GM12878 (cell line): ENCODE measurements at regions not wholly inside any gene's neighbourhood (a gene's known extent, or its start where the extent isn't known, plus 50 kb on each side); places are given as distances from the start of the nearest gene placed in this dataset.

Source experiments
- ATAC-seq: fragments of 200-7000 bp; cut with Tn5 transposase; 3 replicates; pipeline ENCODE4 v1.9.1; 2020; ENCODE audit warnings: mild to moderate bottlenecking, moderate library complexity
- BruUV-seq: library from RNA; stranded (reverse); fragments of 400-500 nt; replicated peaks from 2 replicates; lab custom pipeline; 2021; lab: Mats Ljungman, UMichigan
- CTCF ChIA-PET: fragments of 300-600 bp; sonication (Branson Sonifier 250); formaldehyde crosslinking; extraction: SDS; loops from one replicate; lab custom pipeline; 2021; ENCODE audit warnings: inconsistent platforms; lab: Yijun Ruan, JAX
- POLR2A ChIA-PET: fragments of 350-600 bp; formaldehyde crosslinking; extraction: SDS; loops from one replicate; lab custom pipeline; 2021; ENCODE audit warnings: inconsistent platforms; lab: Charles Lee
- RAD21 ChIA-PET: fragments of 300-600 bp; sonication (Branson Sonifier 250); formaldehyde crosslinking; loops from one replicate; lab custom pipeline; 2023; ENCODE audit warnings: antibody characterized with exemption; ENCODE audit not compliant: unreplicated experiment; lab: Charles Lee
- SMC1A ChIA-PET: fragments of 300-600 bp; sonication (Branson Sonifier 250); formaldehyde crosslinking; loops from one replicate; lab custom pipeline; 2023; ENCODE audit not compliant: unreplicated experiment, uncharacterized antibody; lab: Charles Lee
- DNase-seq: peaks from one replicate; pipeline ENCODE4 v3.0.0-alpha.2; 2011; ENCODE audit warnings: low read depth, low spot score
- FAIRE-seq: peaks from 3 replicates; lab custom pipeline; 2011; peaks lifted over from hg19 to GRCh38; lab: Jason Lieb, UNC
- H2AFZ ChIP-seq: 2 replicates; pipeline ENCODE4 v1.6.0; 2011; ENCODE audit warnings: low read depth, low read length, control low read depth; ENCODE audit not compliant: control insufficient read depth
- H3K27ac ChIP-seq: 2 replicates; pipeline ENCODE4 v1.5.1; 2011; ENCODE audit warnings: control low read depth; ENCODE audit not compliant: control insufficient read depth, insufficient read depth
- H3K27me3 ChIP-seq, 2 experiments: replicated peaks in 1 of 2; 2 replicates each; pipeline versions ENCODE4 v1.6.0 to v1.6.1; 2011; ENCODE audit warnings: low read length in 1 of 2; ENCODE audit not compliant: control insufficient read depth in 2 of 2, insufficient read depth in 2 of 2
- H3K36me3 ChIP-seq, 2 experiments: 2 replicates each; pipeline ENCODE4 v1.5.1; 2011; ENCODE audit warnings: low read length in 1 of 2; ENCODE audit not compliant: control insufficient read depth in 2 of 2, insufficient read depth in 2 of 2
- H3K4me1 ChIP-seq: 2 replicates; pipeline ENCODE4 v1.6.1; 2011; ENCODE audit warnings: mild to moderate bottlenecking, low read length, moderate library complexity, mixed read lengths; ENCODE audit not compliant: control insufficient read depth, insufficient read depth
- H3K4me2 ChIP-seq: 2 replicates; pipeline ENCODE4 v1.6.0; 2011; ENCODE audit warnings: control low read depth; ENCODE audit not compliant: control insufficient read depth, insufficient read depth
- H3K4me3 ChIP-seq: fragments of 200-600 bp; sonication (generic); 2 replicates; pipeline ENCODE4 v1.5.1; 2016
- H3K79me2 ChIP-seq: 2 replicates; pipeline ENCODE4 v1.6.0; 2011; ENCODE audit warnings: low read length; ENCODE audit not compliant: control insufficient read depth, insufficient read depth
- H3K9ac ChIP-seq: 2 replicates; pipeline ENCODE4 v1.8.0; 2011; ENCODE audit warnings: low read length, control low read depth, mixed read lengths; ENCODE audit not compliant: control insufficient read depth, insufficient read depth
- H3K9me3 ChIP-seq: replicated peaks from 3 replicates; pipeline ENCODE4 v1.5.1; 2011; ENCODE audit warnings: mild to moderate bottlenecking, low read length; ENCODE audit not compliant: control insufficient read depth, insufficient read depth
- H4K20me1 ChIP-seq: 2 replicates; pipeline ENCODE4 v1.6.0; 2011; ENCODE audit not compliant: control insufficient read depth, insufficient read depth
- BACH1 ChIP-seq: fragments of 450-650 bp; IDR thresholded peaks from 2 replicates; pipeline ENCODE4 v1.6.1; 2017; ENCODE audit warnings: mild to moderate bottlenecking, borderline replicate concordance
- CBX5 ChIP-seq: sonication (generic); IDR thresholded peaks from 2 replicates; pipeline ENCODE4 v1.6.1; 2016; ENCODE audit warnings: low read depth, moderate library complexity, mild to moderate bottlenecking, inconsistent platforms
- ESRRA ChIP-seq: IDR thresholded peaks from 2 replicates; pipeline ENCODE4 v1.6.1; 2012; ENCODE audit warnings: mild to moderate bottlenecking, low read length, improper control_type of control experiment
- EZH2 ChIP-seq: IDR thresholded peaks from 2 replicates; pipeline ENCODE4 v1.6.1; 2012; ENCODE audit warnings: low read depth, mild to moderate bottlenecking, control low read depth, inconsistent platforms, low read length, borderline replicate concordance; ENCODE audit not compliant: control insufficient read depth
- HDGF ChIP-seq: fragments of 450-650 bp; IDR thresholded peaks from 2 replicates; pipeline ENCODE4 v1.6.1; 2016; ENCODE audit warnings: antibody characterized with exemption
- JUNB ChIP-seq: IDR thresholded peaks from 2 replicates; pipeline ENCODE4 v1.6.1; 2016; ENCODE audit warnings: antibody characterized with exemption, mild to moderate bottlenecking
- JUND ChIP-seq: IDR thresholded peaks from 2 replicates; pipeline ENCODE4 v1.6.1; 2012; ENCODE audit warnings: low read depth, mild to moderate bottlenecking, low read length, improper control_type of control experiment, moderate library complexity
- MEF2B ChIP-seq: fragments of 450-650 bp; IDR thresholded peaks from 2 replicates; pipeline ENCODE4 v1.6.1; 2018; ENCODE audit warnings: mild to moderate bottlenecking, moderate library complexity; ENCODE audit not compliant: partially characterized antibody, poor library complexity, severe bottlenecking
- PML ChIP-seq: IDR thresholded peaks from 2 replicates; pipeline ENCODE4 v1.6.1; 2012; ENCODE audit warnings: low read length, inconsistent platforms
- SMARCA5 ChIP-seq: fragments of 450-650 bp; IDR thresholded peaks from 2 replicates; pipeline ENCODE4 v1.6.1; 2017; ENCODE audit warnings: mild to moderate bottlenecking
- SMC3 ChIP-seq: IDR thresholded peaks from 2 replicates; pipeline ENCODE4 v1.6.1; 2011; ENCODE audit warnings: low read length, improper control_type of control experiment, borderline replicate concordance
- SP1 ChIP-seq: IDR thresholded peaks from one replicate; pipeline ENCODE4 v1.6.1; 2011; ENCODE audit warnings: low read depth, low read length
- SREBF1 ChIP-seq: IDR thresholded peaks from 2 replicates; pipeline ENCODE4 v1.6.1; 2012; ENCODE audit warnings: mild to moderate bottlenecking, low read length
- TAF1 ChIP-seq: IDR thresholded peaks from 2 replicates; pipeline ENCODE4 v1.6.1; 2011; ENCODE audit warnings: mild to moderate bottlenecking, low read depth, low read length, borderline replicate concordance
- TBL1XR1 ChIP-seq: IDR thresholded peaks from 2 replicates; pipeline ENCODE4 v1.6.1; 2012; ENCODE audit warnings: low read depth, low read length, improper control_type of control experiment
- TCF7 ChIP-seq: IDR thresholded peaks from 2 replicates; pipeline ENCODE4 v1.6.1; 2014; ENCODE audit warnings: antibody characterized with exemption, borderline replicate concordance
- YY1 ChIP-seq: IDR thresholded peaks from 2 replicates; pipeline ENCODE4 v1.6.1; 2011; ENCODE audit warnings: low read depth, mild to moderate bottlenecking, low read length
- WGBS: methylation state at CpG from one replicate; pipeline ENCODE4 v1.1.6; 2016; ENCODE audit warnings: low lambda C conversion rate; ENCODE audit not compliant: insufficient replicate concordance, insufficient coverage; ENCODE audit errors: missing lambda C conversion rate; 5-methylcytosine and 5-hydroxymethylcytosine counted together
- in situ Hi-C: fragments of 300-500 bp; cut with MboI; formaldehyde crosslinking; loops from 9 replicates; pipeline ENCODE4 v1.14.3; 2018; ENCODE audit warnings: mixed read lengths
- intact Hi-C: fragments of 100-400 bp; cut with micrococcal nuclease; formaldehyde crosslinking; loops from one replicate; pipeline ENCODE4 v1.14.2; 2022; ENCODE audit not compliant: unreplicated experiment
- TF ChIP-seq, protein P1 (sequence below): fragments of 450-650 bp; IDR thresholded peaks from 2 replicates; pipeline ENCODE4 v1.6.1; 2016; ENCODE audit warnings: mild to moderate bottlenecking
- TF ChIP-seq, protein P2 (sequence below): fragments of 450-650 bp; IDR thresholded peaks from 2 replicates; pipeline ENCODE4 v1.6.1; 2017; ENCODE audit warnings: mild to moderate bottlenecking, moderate library complexity
- TF ChIP-seq, protein P3 (sequence below): IDR thresholded peaks from 2 replicates; pipeline ENCODE4 v1.6.1; 2012; ENCODE audit warnings: low read length, inconsistent platforms

DNA sequence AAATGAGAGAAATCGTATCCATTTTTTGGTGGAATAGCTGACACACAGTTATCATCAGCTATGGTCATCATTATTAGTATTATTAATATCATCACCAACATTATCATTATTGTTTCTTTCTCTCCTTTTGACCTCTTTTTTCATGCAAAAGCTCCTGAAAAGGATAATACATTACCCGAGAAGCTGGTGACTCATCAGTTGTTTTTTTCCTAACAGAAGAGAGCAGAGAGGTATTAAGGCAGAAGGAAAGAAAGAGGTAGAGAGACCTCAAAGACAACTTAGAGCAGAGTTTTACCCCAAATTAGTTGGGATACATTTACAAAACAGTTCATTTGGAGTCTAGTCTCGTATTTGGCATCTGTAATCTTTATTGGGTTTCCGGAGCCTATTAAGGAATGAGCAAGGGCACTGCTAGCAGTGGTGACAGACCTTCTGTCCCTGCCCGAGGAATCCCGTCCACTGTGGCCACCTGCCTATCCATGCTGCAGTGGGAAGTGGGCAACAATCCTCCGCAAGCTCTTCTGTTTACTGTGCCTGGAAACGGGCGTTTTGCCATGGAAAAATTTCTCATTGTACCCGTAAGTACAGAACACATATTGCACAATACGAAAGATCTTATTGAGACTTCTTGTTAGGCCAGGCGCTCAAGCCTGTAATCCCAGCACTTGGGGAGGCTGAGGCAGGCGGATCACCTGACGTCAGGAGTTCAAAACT, 170.0 kb upstream of the MKLN1 start:
- CTCF ChIA-PET, result interaction anchor here (0.7 to 1.3 kb wide), 3 partner anchors 10 to 33 kb away, joined by 3 to 5 read pairs (median 3); no protein-coding TSS in a partner anchor
- in situ Hi-C loops, result no loop called here
- WGBS, result 63% methylated on average over 14 of the region's 14 CpGs

More for the DNA sequence above, 170.0 kb upstream of the MKLN1 start:
- no peaks in the 10 kb centered on the region for H3K4me1 ChIP-seq
- no peak overlapping the region for H3K4me2 ChIP-seq
- no peaks in the 10 kb centered on the region for H3K79me2 ChIP-seq
- no peak overlapping the region for H3K9ac ChIP-seq
- ChIA-PET POLR2A (no interaction called here), RAD21 (no interaction called here), SMC1A (interaction anchor here (0.7 to 0.8 kb wide), 2 partner anchors 10 to 46 kb away, joined by 3 read pairs; no protein-coding TSS in a partner anchor)
- no peak overlapping the region for H3K4me3 ChIP-seq
- no peaks in the 10 kb centered on the region for H3K9me3 ChIP-seq
- TF ChIP-seq, protein P1, sequence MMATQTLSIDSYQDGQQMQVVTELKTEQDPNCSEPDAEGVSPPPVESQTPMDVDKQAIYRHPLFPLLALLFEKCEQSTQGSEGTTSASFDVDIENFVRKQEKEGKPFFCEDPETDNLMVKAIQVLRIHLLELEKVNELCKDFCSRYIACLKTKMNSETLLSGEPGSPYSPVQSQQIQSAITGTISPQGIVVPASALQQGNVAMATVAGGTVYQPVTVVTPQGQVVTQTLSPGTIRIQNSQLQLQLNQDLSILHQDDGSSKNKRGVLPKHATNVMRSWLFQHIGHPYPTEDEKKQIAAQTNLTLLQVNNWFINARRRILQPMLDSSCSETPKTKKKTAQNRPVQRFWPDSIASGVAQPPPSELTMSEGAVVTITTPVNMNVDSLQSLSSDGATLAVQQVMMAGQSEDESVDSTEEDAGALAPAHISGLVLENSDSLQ, result no peak
- no peak for TF ChIP-seq YY1
- TF ChIP-seq, protein P2, sequence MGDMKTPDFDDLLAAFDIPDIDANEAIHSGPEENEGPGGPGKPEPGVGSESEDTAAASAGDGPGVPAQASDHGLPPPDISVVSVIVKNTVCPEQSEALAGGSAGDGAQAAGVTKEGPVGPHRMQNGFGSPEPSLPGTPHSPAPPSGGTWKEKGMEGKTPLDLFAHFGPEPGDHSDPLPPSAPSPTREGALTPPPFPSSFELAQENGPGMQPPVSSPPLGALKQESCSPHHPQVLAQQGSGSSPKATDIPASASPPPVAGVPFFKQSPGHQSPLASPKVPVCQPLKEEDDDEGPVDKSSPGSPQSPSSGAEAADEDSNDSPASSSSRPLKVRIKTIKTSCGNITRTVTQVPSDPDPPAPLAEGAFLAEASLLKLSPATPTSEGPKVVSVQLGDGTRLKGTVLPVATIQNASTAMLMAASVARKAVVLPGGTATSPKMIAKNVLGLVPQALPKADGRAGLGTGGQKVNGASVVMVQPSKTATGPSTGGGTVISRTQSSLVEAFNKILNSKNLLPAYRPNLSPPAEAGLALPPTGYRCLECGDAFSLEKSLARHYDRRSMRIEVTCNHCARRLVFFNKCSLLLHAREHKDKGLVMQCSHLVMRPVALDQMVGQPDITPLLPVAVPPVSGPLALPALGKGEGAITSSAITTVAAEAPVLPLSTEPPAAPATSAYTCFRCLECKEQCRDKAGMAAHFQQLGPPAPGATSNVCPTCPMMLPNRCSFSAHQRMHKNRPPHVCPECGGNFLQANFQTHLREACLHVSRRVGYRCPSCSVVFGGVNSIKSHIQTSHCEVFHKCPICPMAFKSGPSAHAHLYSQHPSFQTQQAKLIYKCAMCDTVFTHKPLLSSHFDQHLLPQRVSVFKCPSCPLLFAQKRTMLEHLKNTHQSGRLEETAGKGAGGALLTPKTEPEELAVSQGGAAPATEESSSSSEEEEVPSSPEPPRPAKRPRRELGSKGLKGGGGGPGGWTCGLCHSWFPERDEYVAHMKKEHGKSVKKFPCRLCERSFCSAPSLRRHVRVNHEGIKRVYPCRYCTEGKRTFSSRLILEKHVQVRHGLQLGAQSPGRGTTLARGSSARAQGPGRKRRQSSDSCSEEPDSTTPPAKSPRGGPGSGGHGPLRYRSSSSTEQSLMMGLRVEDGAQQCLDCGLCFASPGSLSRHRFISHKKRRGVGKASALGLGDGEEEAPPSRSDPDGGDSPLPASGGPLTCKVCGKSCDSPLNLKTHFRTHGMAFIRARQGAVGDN, result no peak
- no peak for TF ChIP-seq ESRRA
- no peak for TF ChIP-seq HDGF
- no peak for TF ChIP-seq CBX5
- TF ChIP-seq TAF1, result no peak
- TF ChIP-seq, protein P3, sequence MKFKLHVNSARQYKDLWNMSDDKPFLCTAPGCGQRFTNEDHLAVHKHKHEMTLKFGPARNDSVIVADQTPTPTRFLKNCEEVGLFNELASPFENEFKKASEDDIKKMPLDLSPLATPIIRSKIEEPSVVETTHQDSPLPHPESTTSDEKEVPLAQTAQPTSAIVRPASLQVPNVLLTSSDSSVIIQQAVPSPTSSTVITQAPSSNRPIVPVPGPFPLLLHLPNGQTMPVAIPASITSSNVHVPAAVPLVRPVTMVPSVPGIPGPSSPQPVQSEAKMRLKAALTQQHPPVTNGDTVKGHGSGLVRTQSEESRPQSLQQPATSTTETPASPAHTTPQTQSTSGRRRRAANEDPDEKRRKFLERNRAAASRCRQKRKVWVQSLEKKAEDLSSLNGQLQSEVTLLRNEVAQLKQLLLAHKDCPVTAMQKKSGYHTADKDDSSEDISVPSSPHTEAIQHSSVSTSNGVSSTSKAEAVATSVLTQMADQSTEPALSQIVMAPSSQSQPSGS, result no peak
- no peak for TF ChIP-seq JUNB
- no peak for TF ChIP-seq JUND
- no peak for TF ChIP-seq MEF2B
- no peak for TF ChIP-seq BACH1
- TF ChIP-seq SP1, result no peak
- no peak for TF ChIP-seq SMARCA5
- TF ChIP-seq TCF7, result no peak
- no peak for TF ChIP-seq SREBF1
- TF ChIP-seq SMC3, result no peak
- no peak for TF ChIP-seq PML
- no peak for TF ChIP-seq EZH2
- no peak for TF ChIP-seq TBL1XR1
- FAIRE-seq (no peak), DNase-seq (no peak), ATAC-seq (no peak)
- BruUV-seq, result no TSS peak
- intact Hi-C loops, result no loop called here
- no peaks in the 10 kb centered on the region for H3K36me3 ChIP-seq
- H4K20me1 ChIP-seq, result no peaks in the 10 kb centered on the region
- H3K27me3 ChIP-seq, result no peaks in the 10 kb centered on the region
- no peak overlapping the region for H2AFZ ChIP-seq
- no peak overlapping the region for H3K27ac ChIP-seq
